ENCODE measurements at regions not wholly inside any gene's neighbourhood (a gene's known extent, or its start where the extent isn't known, plus 50 kb on each side); places are given as distances from the start of the nearest gene placed in this dataset.

- H3K9me3 ChIP-seq (ENCODE audit: control insufficient read depth, insufficient read depth, low read length), result no peaks in the 10 kb centered on the region
- peaks cover 4% of the 10 kb centered on the region for H3K4me1 ChIP-seq (ENCODE audit: control insufficient read depth, insufficient read depth, low read length)
- no peak overlapping the region for H3K9ac ChIP-seq (ENCODE audit: low read depth, low read length)
- H3K4me3 ChIP-seq (ENCODE audit: low read depth, low read length), result no peak overlapping the region
- no peaks in the 10 kb centered on the region for H3K27me3 ChIP-seq (ENCODE audit: control insufficient read depth, insufficient read depth, low read length)
- H3K36me3 ChIP-seq (ENCODE audit: control insufficient read depth, insufficient read depth, low read length), result no peaks in the 10 kb centered on the region
Measured at GRCh38 chr1:117284399-117285215, 73.9 kb upstream of the VTCN1 start.

GRCh38 chr1:117278531-117278930, 67.8 kb upstream of the VTCN1 start:
- no peaks in the 10 kb centered on the region for H3K27me3 ChIP-seq (ENCODE audit: control insufficient read depth, insufficient read depth, low read length)
- no peak overlapping the region for H3K9ac ChIP-seq (ENCODE audit: low read depth, low read length)
- no peaks in the 10 kb centered on the region for H3K9me3 ChIP-seq (ENCODE audit: control insufficient read depth, insufficient read depth, low read length)
- no peaks in the 10 kb centered on the region for H3K4me1 ChIP-seq (ENCODE audit: control insufficient read depth, insufficient read depth, low read length)
- H3K36me3 ChIP-seq (ENCODE audit: control insufficient read depth, insufficient read depth, low read length), result no peaks in the 10 kb centered on the region
- no peak overlapping the region for H3K4me3 ChIP-seq (ENCODE audit: low read depth, low read length)

- H3K4me1 ChIP-seq (ENCODE audit: control insufficient read depth, insufficient read depth, low read length), result peaks cover 12% of the 10 kb centered on the region
- H3K9ac ChIP-seq (ENCODE audit: low read depth, low read length), result no peak overlapping the region
- H3K4me3 ChIP-seq (ENCODE audit: low read depth, low read length), result no peak overlapping the region
- H3K9me3 ChIP-seq (ENCODE audit: control insufficient read depth, insufficient read depth, low read length), result no peaks in the 10 kb centered on the region
- H3K27me3 ChIP-seq (ENCODE audit: control insufficient read depth, insufficient read depth, low read length), result no peaks in the 10 kb centered on the region
- no peaks in the 10 kb centered on the region for H3K36me3 ChIP-seq (ENCODE audit: control insufficient read depth, insufficient read depth, low read length)
Measured at GRCh38 chr1:117275055-117275454, 64.3 kb upstream of the VTCN1 start.

- Histone ChIP-seq H3K27me3 (ENCODE audit: control insufficient read depth, insufficient read depth, low read length) (no peaks in the 10 kb centered on the region), H3K9ac (ENCODE audit: low read depth, low read length) (no peak overlapping the region), H3K4me1 (ENCODE audit: control insufficient read depth, insufficient read depth, low read length) (peaks cover 32% of the 10 kb centered on the region), H3K36me3 (ENCODE audit: control insufficient read depth, insufficient read depth, low read length) (no peaks in the 10 kb centered on the region), H3K9me3 (ENCODE audit: control insufficient read depth, insufficient read depth, low read length) (no peaks in the 10 kb centered on the region), H3K4me3 (ENCODE audit: low read depth, low read length) (peak overlapping the region; percentile 16)
Measured at GRCh38 chr1:117271959-117272358, 61.2 kb upstream of the VTCN1 start.

GRCh38 chr1:117271129-117271528, 60.4 kb upstream of the VTCN1 start:
- Histone ChIP-seq H3K9me3 (ENCODE audit: control insufficient read depth, insufficient read depth, low read length) (no peaks in the 10 kb centered on the region), H3K36me3 (ENCODE audit: control insufficient read depth, insufficient read depth, low read length) (no peaks in the 10 kb centered on the region), H3K4me3 (ENCODE audit: low read depth, low read length) (no peak overlapping the region), H3K4me1 (ENCODE audit: control insufficient read depth, insufficient read depth, low read length) (peaks cover 32% of the 10 kb centered on the region), H3K27me3 (ENCODE audit: control insufficient read depth, insufficient read depth, low read length) (no peaks in the 10 kb centered on the region), H3K9ac (ENCODE audit: low read depth, low read length) (no peak overlapping the region)

- peaks cover 32% of the 10 kb centered on the region for H3K4me1 ChIP-seq (ENCODE audit: control insufficient read depth, insufficient read depth, low read length)
- H3K36me3 ChIP-seq (ENCODE audit: control insufficient read depth, insufficient read depth, low read length), result no peaks in the 10 kb centered on the region
- H3K4me3 ChIP-seq (ENCODE audit: low read depth, low read length), result no peak overlapping the region
- no peaks in the 10 kb centered on the region for H3K27me3 ChIP-seq (ENCODE audit: control insufficient read depth, insufficient read depth, low read length)
- no peak overlapping the region for H3K9ac ChIP-seq (ENCODE audit: low read depth, low read length)
- H3K9me3 ChIP-seq (ENCODE audit: control insufficient read depth, insufficient read depth, low read length), result no peaks in the 10 kb centered on the region
Measured at GRCh38 chr1:117270679-117271078, 60.0 kb upstream of the VTCN1 start.

- no peaks in the 10 kb centered on the region for H3K27me3 ChIP-seq (ENCODE audit: control insufficient read depth, insufficient read depth, low read length)
- H3K36me3 ChIP-seq (ENCODE audit: control insufficient read depth, insufficient read depth, low read length), result no peaks in the 10 kb centered on the region
- H3K9ac ChIP-seq (ENCODE audit: low read depth, low read length), result no peak overlapping the region
- H3K4me1 ChIP-seq (ENCODE audit: control insufficient read depth, insufficient read depth, low read length), result peaks cover 32% of the 10 kb centered on the region
- no peaks in the 10 kb centered on the region for H3K9me3 ChIP-seq (ENCODE audit: control insufficient read depth, insufficient read depth, low read length)
- peak overlapping the region; percentile 10 for H3K4me3 ChIP-seq (ENCODE audit: low read depth, low read length)
Measured at GRCh38 chr1:117268535-117269455, 58.1 kb upstream of the VTCN1 start.

GRCh38 chr1:117267232-117267774, 56.6 kb upstream of the VTCN1 start:
- Histone ChIP-seq H3K9me3 (ENCODE audit: control insufficient read depth, insufficient read depth, low read length) (no peaks in the 10 kb centered on the region), H3K27me3 (ENCODE audit: control insufficient read depth, insufficient read depth, low read length) (no peaks in the 10 kb centered on the region), H3K4me3 (ENCODE audit: low read depth, low read length) (no peak overlapping the region), H3K9ac (ENCODE audit: low read depth, low read length) (no peak overlapping the region), H3K4me1 (ENCODE audit: control insufficient read depth, insufficient read depth, low read length) (peaks cover 31% of the 10 kb centered on the region), H3K36me3 (ENCODE audit: control insufficient read depth, insufficient read depth, low read length) (no peaks in the 10 kb centered on the region)

- Histone ChIP-seq H3K4me3 (ENCODE audit: low read depth, low read length) (no peak overlapping the region), H3K9ac (ENCODE audit: low read depth, low read length) (no peak overlapping the region), H3K9me3 (ENCODE audit: control insufficient read depth, insufficient read depth, low read length) (peaks cover 12% of the 10 kb centered on the region), H3K36me3 (ENCODE audit: control insufficient read depth, insufficient read depth, low read length) (no peaks in the 10 kb centered on the region), H3K27me3 (ENCODE audit: control insufficient read depth, insufficient read depth, low read length) (no peaks in the 10 kb centered on the region), H3K4me1 (ENCODE audit: control insufficient read depth, insufficient read depth, low read length) (peaks cover 6% of the 10 kb centered on the region)
Measured at GRCh38 chr1:117262976-117263375, 52.2 kb upstream of the VTCN1 start.

- H3K9me3 ChIP-seq (ENCODE audit: control insufficient read depth, insufficient read depth, low read length), result peaks cover 12% of the 10 kb centered on the region
- no peaks in the 10 kb centered on the region for H3K4me1 ChIP-seq (ENCODE audit: control insufficient read depth, insufficient read depth, low read length)
- H3K9ac ChIP-seq (ENCODE audit: low read depth, low read length), result no peak overlapping the region
- H3K36me3 ChIP-seq (ENCODE audit: control insufficient read depth, insufficient read depth, low read length), result no peaks in the 10 kb centered on the region
- no peaks in the 10 kb centered on the region for H3K27me3 ChIP-seq (ENCODE audit: control insufficient read depth, insufficient read depth, low read length)
- H3K4me3 ChIP-seq (ENCODE audit: low read depth, low read length), result no peak overlapping the region
Measured at GRCh38 chr1:117261424-117261785, 50.7 kb upstream of the VTCN1 start.

GRCh38 chr1:117260761-117261423, 50.2 kb upstream of the VTCN1 start:
- no peak overlapping the region for H3K9ac ChIP-seq (ENCODE audit: low read depth, low read length)
- H3K9me3 ChIP-seq (ENCODE audit: control insufficient read depth, insufficient read depth, low read length), result peaks cover 12% of the 10 kb centered on the region
- H3K36me3 ChIP-seq (ENCODE audit: control insufficient read depth, insufficient read depth, low read length), result no peaks in the 10 kb centered on the region
- no peak overlapping the region for H3K4me3 ChIP-seq (ENCODE audit: low read depth, low read length)
- H3K4me1 ChIP-seq (ENCODE audit: control insufficient read depth, insufficient read depth, low read length), result no peaks in the 10 kb centered on the region
- H3K27me3 ChIP-seq (ENCODE audit: control insufficient read depth, insufficient read depth, low read length), result no peaks in the 10 kb centered on the region
